Vagina (tissue), 2 donors: ENCODE measurements at regions not wholly inside any gene's neighbourhood (a gene's known extent, or its start where the extent isn't known, plus 50 kb on each side); places are given as distances from the start of the nearest gene placed in this dataset.

Experiments
- DNase-seq, 2 donors: peaks; one replicate each; pipeline ENCODE4 v3.0.0-alpha.2; 2017; ENCODE audit errors: extremely low spot score in 2 of 2
- H3K27ac ChIP-seq: fragments of 200-600 bp; sonication (generic); one replicate; pipeline ENCODE4 v1.5.1; 2019
- H3K27me3 ChIP-seq: fragments of 200-600 bp; sonication (generic); one replicate; pipeline ENCODE4 v1.5.1; 2019
- H3K36me3 ChIP-seq, 2 donors: fragments of 200-600 bp; sonication (generic); one replicate each; pipeline ENCODE4 v1.5.1; 2017 to 2019
- H3K4me1 ChIP-seq: fragments of 200-600 bp; sonication (generic); one replicate; pipeline ENCODE4 v1.5.1; 2019
- H3K4me3 ChIP-seq, 2 donors: fragments of 200-600 bp; sonication (generic); 1 replicate in 1 of 2; 2 replicates in 1 of 2; pipeline ENCODE4 v1.5.1; 2016 to 2019
- H3K9me3 ChIP-seq: fragments of 200-600 bp; sonication (generic); one replicate; pipeline ENCODE4 v1.5.1; 2019
- CTCF ChIP-seq, 3 experiments: fragments of 450-650 bp in 2 of 3; fragments of 200-600 bp in 1 of 3; sonication (generic) in 1 of 3; IDR thresholded peaks; one replicate each; pipeline ENCODE4 v1.5.1; 2017 to 2019; ENCODE audit warnings: antibody characterized with exemption in 3 of 3, mild to moderate bottlenecking in 2 of 3, moderate library complexity in 2 of 3
- POLR2A ChIP-seq, 2 donors: fragments of 450-650 bp; IDR thresholded peaks; one replicate each; pipeline ENCODE4 v1.6.1; 2017; ENCODE audit warnings: antibody characterized with exemption in 2 of 2, mild to moderate bottlenecking in 2 of 2, moderate library complexity in 2 of 2
- POLR2AphosphoS5 ChIP-seq, 2 donors: sonication (generic); formaldehyde crosslinking; IDR thresholded peaks; one replicate each; pipeline ENCODE4 v1.9.0; 2017; ENCODE audit warnings: antibody characterized with exemption in 2 of 2, mild to moderate bottlenecking in 2 of 2, low read depth in 1 of 2; ENCODE audit not compliant: insufficient read depth in 1 of 2
- intact Hi-C: fragments of 100-400 bp; cut with DNase I; formaldehyde crosslinking; loops from one replicate; pipeline ENCODE4 v1.15.1; 2023

GRCh38 chr14:53325176-53325806, 172.2 kb upstream of the DDHD1 start:
- intact Hi-C loops: no loop called here
- Histone ChIP-seq H3K4me1 (peaks cover 26% of the 10 kb centered on the region), H3K4me3 (no peak overlapping the region), H3K27ac (no peak overlapping the region), H3K27me3 (no peaks in the 10 kb centered on the region), H3K36me3 (no peaks in the 10 kb centered on the region), H3K9me3 (no peaks in the 10 kb centered on the region)
- no peak for DNase-seq
- no peak for TF ChIP-seq POLR2A (IDR thresholded peaks at IDR 0.05)
- no peak for TF ChIP-seq POLR2AphosphoS5 (IDR thresholded peaks at IDR 0.05; ENCODE audit: insufficient read depth in 1 of 2, low read depth in 1 of 2)
- peak in 1 of 3 experiments; percentile 26 for TF ChIP-seq CTCF (IDR thresholded peaks at IDR 0.05)

GRCh38 chr14:53316504-53316903, 163.4 kb upstream of the DDHD1 start:
- no peak for DNase-seq
- Histone ChIP-seq H3K9me3 (no peaks in the 10 kb centered on the region), H3K36me3 (no peaks in the 10 kb centered on the region), H3K4me1 (no peaks in the 10 kb centered on the region), H3K27ac (no peak overlapping the region), H3K27me3 (no peaks in the 10 kb centered on the region), H3K4me3 (no peak overlapping the region)
- intact Hi-C loops: no loop called here
- no peak for TF ChIP-seq CTCF (IDR thresholded peaks at IDR 0.05)
- no peak for TF ChIP-seq POLR2A (IDR thresholded peaks at IDR 0.05)
- no peak for TF ChIP-seq POLR2AphosphoS5 (IDR thresholded peaks at IDR 0.05; ENCODE audit: insufficient read depth in 1 of 2, low read depth in 1 of 2)

- Histone ChIP-seq H3K36me3 (no peaks in the 10 kb centered on the region), H3K9me3 (no peaks in the 10 kb centered on the region), H3K4me1 (peaks cover 7% of the 10 kb centered on the region), H3K4me3 (no peak overlapping the region), H3K27me3 (no peaks in the 10 kb centered on the region), H3K27ac (no peak overlapping the region)
- intact Hi-C loops: no loop called here
- no peak for DNase-seq
- TF ChIP-seq POLR2A (IDR thresholded peaks at IDR 0.05) (no peak), POLR2AphosphoS5 (IDR thresholded peaks at IDR 0.05; ENCODE audit: insufficient read depth in 1 of 2, low read depth in 1 of 2) (no peak), CTCF (IDR thresholded peaks at IDR 0.05) (no peak)
These were observed 157.3 kb upstream of the DDHD1 start for GRCh38 chr14:53310412-53310811.

GRCh38 chr14:53306911-53307310, 153.8 kb upstream of the DDHD1 start:
- Histone ChIP-seq H3K27ac (peak overlapping the region; percentile 74), H3K9me3 (no peaks in the 10 kb centered on the region), H3K36me3 (no peaks in the 10 kb centered on the region), H3K4me3 (no peak overlapping the region), H3K4me1 (peaks cover 12% of the 10 kb centered on the region), H3K27me3 (no peaks in the 10 kb centered on the region)
- intact Hi-C loops: no loop called here
- TF ChIP-seq CTCF (IDR thresholded peaks at IDR 0.05): no peak
- no peak for TF ChIP-seq POLR2A (IDR thresholded peaks at IDR 0.05)
- TF ChIP-seq POLR2AphosphoS5 (IDR thresholded peaks at IDR 0.05; ENCODE audit: insufficient read depth in 1 of 2, low read depth in 1 of 2): no peak
- DNase-seq: no peak

- no peak for DNase-seq
- intact Hi-C loops: no loop called here
- H3K27me3 ChIP-seq: no peaks in the 10 kb centered on the region
- peak overlapping the region; percentile 30 to 32 for H3K4me3 ChIP-seq
- H3K36me3 ChIP-seq: no peaks in the 10 kb centered on the region
- peak overlapping the region; percentile 74 for H3K27ac ChIP-seq
- H3K4me1 ChIP-seq: peaks cover 12% of the 10 kb centered on the region
- TF ChIP-seq POLR2AphosphoS5 (IDR thresholded peaks at IDR 0.05; ENCODE audit: insufficient read depth in 1 of 2, low read depth in 1 of 2) (peak in 1 of 2 donors; percentile 68), POLR2A (IDR thresholded peaks at IDR 0.05) (no peak), CTCF (IDR thresholded peaks at IDR 0.05) (peak; percentile 51 to 83 (median 74))
- no peaks in the 10 kb centered on the region for H3K9me3 ChIP-seq
These were observed 153.2 kb upstream of the DDHD1 start for GRCh38 chr14:53306267-53306721.
